OCI-LY7 (cell line): ENCODE measurements at regions not wholly inside any gene's neighbourhood (a gene's known extent, or its start where the extent isn't known, plus 50 kb on each side); places are given as distances from the start of the nearest gene placed in this dataset.

Source experiments
- BruUV-seq: library from RNA; stranded (reverse); fragments of 400-500 nt; replicated peaks from 2 replicates; lab custom pipeline; 2021; lab: Mats Ljungman, UMichigan
- CTCF ChIA-PET: fragments of 300-600 bp; sonication (Branson Sonifier 250); formaldehyde crosslinking; loops from one replicate; lab custom pipeline; 2022; ENCODE audit warnings: antibody characterized with exemption; ENCODE audit not compliant: unreplicated experiment; lab: Charles Lee
- POLR2A ChIA-PET: fragments of 300-600 bp; sonication (Branson Sonifier 250); formaldehyde crosslinking; loops from one replicate; lab custom pipeline; 2022; ENCODE audit warnings: antibody characterized with exemption; lab: Charles Lee
- DNase-seq: peaks from one replicate; pipeline ENCODE4 v3.0.0-alpha.2; 2015; ENCODE audit warnings: low spot score
- H2AFZ ChIP-seq: fragments of 200-600 bp; sonication (generic), shearing (Covaris generic); 2 replicates; pipeline ENCODE4 v1.6.1; 2014; ENCODE audit warnings: mild to moderate bottlenecking, antibody characterized with exemption, low read length, moderate library complexity
- H3K27ac ChIP-seq: fragments of 200-600 bp; sonication (generic); 2 replicates; pipeline ENCODE4 v1.5.1; 2014; ENCODE audit warnings: mixed run types, low read depth, mild to moderate bottlenecking, moderate library complexity, low read length, inconsistent platforms; ENCODE audit not compliant: poor library complexity, severe bottlenecking
- H3K36me3 ChIP-seq: fragments of 200-600 bp; sonication (generic); 2 replicates; pipeline ENCODE4 v1.6.1; 2014; ENCODE audit warnings: mild to moderate bottlenecking, antibody characterized with exemption, low read length, moderate library complexity, mixed read lengths; ENCODE audit not compliant: insufficient read depth
- H3K4me1 ChIP-seq: fragments of 200-600 bp; sonication (generic); 2 replicates; pipeline ENCODE4 v1.5.1; 2014; ENCODE audit warnings: mild to moderate bottlenecking, low read length; ENCODE audit not compliant: insufficient read depth, poor library complexity, severe bottlenecking
- H3K4me2 ChIP-seq: fragments of 200-600 bp; sonication (generic); 2 replicates; pipeline ENCODE4 v1.6.1; 2014; ENCODE audit warnings: mild to moderate bottlenecking, low read length
- H3K4me3 ChIP-seq: fragments of 200-600 bp; sonication (generic); 2 replicates; pipeline ENCODE4 v1.5.1; 2014; ENCODE audit warnings: mild to moderate bottlenecking, low read depth, low read length; ENCODE audit not compliant: poor library complexity, severe bottlenecking
- H3K79me2 ChIP-seq: fragments of 200-600 bp; sonication (generic); 2 replicates; pipeline ENCODE4 v1.6.1; 2016; ENCODE audit warnings: low read depth, mild to moderate bottlenecking, low read length, moderate library complexity, mixed read lengths; ENCODE audit not compliant: insufficient read depth
- H3K9me2 ChIP-seq: fragments of 200-600 bp; sonication (generic); 2 replicates; pipeline ENCODE4 v1.6.1; 2016; ENCODE audit warnings: mild to moderate bottlenecking, low read length, mixed read lengths; ENCODE audit not compliant: insufficient read depth
- H3K9me3 ChIP-seq: fragments of 200-600 bp; sonication (generic); 2 replicates; pipeline ENCODE4 v1.6.1; 2014; ENCODE audit warnings: mild to moderate bottlenecking, mixed run types, low read length, mixed read lengths
- H4K20me1 ChIP-seq: fragments of 200-600 bp; sonication (generic); 2 replicates; pipeline ENCODE4 v1.6.1; 2014; ENCODE audit warnings: mild to moderate bottlenecking, antibody characterized with exemption, low read length, moderate library complexity, mixed read lengths; ENCODE audit not compliant: insufficient read depth
- CTCF ChIP-seq: fragments of 200-600 bp; sonication (generic); conservative IDR thresholded peaks from 2 replicates; pipeline ENCODE4 v1.5.1; 2014; ENCODE audit warnings: mild to moderate bottlenecking, antibody characterized with exemption, low read length, moderate library complexity, mixed read lengths
- EZH2phosphoT487 ChIP-seq: fragments of 200-600 bp; sonication (generic); IDR thresholded peaks from 2 replicates; pipeline ENCODE4 v1.6.1; 2018; ENCODE audit warnings: low read depth, borderline replicate concordance, mild to moderate bottlenecking, mixed run types, antibody characterized with exemption, low read length, moderate library complexity, mixed read lengths
- intact Hi-C: fragments of 100-400 bp; cut with micrococcal nuclease; formaldehyde crosslinking; loops from one replicate; pipeline ENCODE4 v1.10.0; 2022; ENCODE audit not compliant: unreplicated experiment

GRCh38 chr4:28682847-28683246 lies 1822.2 kb downstream of the STIM2 start:
- intact Hi-C loops, result no loop called here
- no TSS peak for BruUV-seq
- no peak overlapping the region for H3K4me2 ChIP-seq
- H3K27ac ChIP-seq, result no peak overlapping the region
- no peaks in the 10 kb centered on the region for H3K4me1 ChIP-seq
- ChIA-PET POLR2A (no interaction called here), CTCF (no interaction called here)
- H3K79me2 ChIP-seq, result no peaks in the 10 kb centered on the region
- no peak for DNase-seq
- no peaks in the 10 kb centered on the region for H3K9me2 ChIP-seq
- no peaks in the 10 kb centered on the region for H4K20me1 ChIP-seq
- H3K9me3 ChIP-seq, result no peaks in the 10 kb centered on the region
- no peak overlapping the region for H3K4me3 ChIP-seq
- TF ChIP-seq EZH2phosphoT487 (no peak), CTCF (no peak)
- no peak overlapping the region for H2AFZ ChIP-seq
- H3K36me3 ChIP-seq, result no peaks in the 10 kb centered on the region

- DNase-seq, result peak; percentile 24
- Histone ChIP-seq H2AFZ (no peak overlapping the region), H3K79me2 (no peaks in the 10 kb centered on the region), H3K4me3 (no peak overlapping the region), H3K9me2 (no peaks in the 10 kb centered on the region), H3K4me1 (no peaks in the 10 kb centered on the region), H4K20me1 (no peaks in the 10 kb centered on the region), H3K9me3 (no peaks in the 10 kb centered on the region), H3K4me2 (no peak overlapping the region), H3K27ac (no peak overlapping the region), H3K36me3 (no peaks in the 10 kb centered on the region)
- TF ChIP-seq CTCF (peak; percentile 68), EZH2phosphoT487 (no peak)
- intact Hi-C loops, result no loop called here
- no TSS peak for BruUV-seq
- POLR2A ChIA-PET, result no interaction called here
- CTCF ChIA-PET, result no interaction called here
Measured at GRCh38 chr4:28686618-28687017, 1826.0 kb downstream of the STIM2 start.

GRCh38 chr4:28690890-28691289 lies 1830.2 kb downstream of the STIM2 start:
- POLR2A ChIA-PET, result no interaction called here
- no peak overlapping the region for H3K27ac ChIP-seq

More at GRCh38 chr4:28690890-28691289, 1830.2 kb downstream of the STIM2 start:
- H4K20me1 ChIP-seq, result no peaks in the 10 kb centered on the region
- no peaks in the 10 kb centered on the region for H3K9me3 ChIP-seq
- TF ChIP-seq CTCF (no peak), EZH2phosphoT487 (no peak)
- H3K79me2 ChIP-seq, result no peaks in the 10 kb centered on the region
- no peaks in the 10 kb centered on the region for H3K4me1 ChIP-seq
- no peak for DNase-seq
- no peak overlapping the region for H3K4me3 ChIP-seq
- no peak overlapping the region for H3K4me2 ChIP-seq
- H3K36me3 ChIP-seq, result no peaks in the 10 kb centered on the region
- CTCF ChIA-PET, result no interaction called here
- intact Hi-C loops, result no loop called here
- no peak overlapping the region for H2AFZ ChIP-seq
- no TSS peak for BruUV-seq
- H3K9me2 ChIP-seq, result no peaks in the 10 kb centered on the region
